DOHH2 (cell line): ENCODE measurements at regions not wholly inside any gene's neighbourhood (a gene's known extent, or its start where the extent isn't known, plus 50 kb on each side); places are given as distances from the start of the nearest gene placed in this dataset.

ENCODE experiments used
- H3F3A ChIP-seq: fragments of 200-600 bp; sonication (generic), shearing (Covaris generic); 2 replicates; pipeline ENCODE4 v1.6.0; 2016; ENCODE audit warnings: antibody characterized with exemption, mild to moderate bottlenecking; ENCODE audit not compliant: control insufficient read depth, insufficient read depth
- H3K27ac ChIP-seq: fragments of 200-600 bp; sonication (generic); 2 replicates; pipeline ENCODE4 v1.5.1; 2014; ENCODE audit warnings: low read depth, mild to moderate bottlenecking, low read length, moderate library complexity
- H3K27me3 ChIP-seq: fragments of 200-600 bp; sonication (generic); 2 replicates; pipeline ENCODE4 v1.6.1; 2014; ENCODE audit warnings: mild to moderate bottlenecking, low read length, mixed read lengths; ENCODE audit not compliant: control insufficient read depth
- H3K36me3 ChIP-seq: fragments of 200-600 bp; sonication (generic); 2 replicates; pipeline ENCODE4 v1.6.1; 2014; ENCODE audit warnings: mild to moderate bottlenecking, low read length, moderate library complexity, mixed read lengths; ENCODE audit not compliant: control insufficient read depth
- H3K4me1 ChIP-seq: fragments of 200-600 bp; sonication (generic); 2 replicates; pipeline ENCODE4 v1.6.1; 2014; ENCODE audit warnings: mild to moderate bottlenecking, low read length, mixed read lengths; ENCODE audit not compliant: control insufficient read depth
- H3K4me2 ChIP-seq: fragments of 200-600 bp; sonication (generic); 2 replicates; pipeline ENCODE4 v1.6.0; 2014; ENCODE audit warnings: mild to moderate bottlenecking, low read length, moderate library complexity
- H3K4me3 ChIP-seq: fragments of 200-600 bp; sonication (generic); 2 replicates; pipeline ENCODE4 v1.5.1; 2014; ENCODE audit warnings: mild to moderate bottlenecking, low read length, mixed read lengths
- H3K79me2 ChIP-seq: fragments of 200-600 bp; sonication (generic); 2 replicates; pipeline ENCODE4 v1.6.1; 2014; ENCODE audit warnings: mild to moderate bottlenecking, low read length, mixed read lengths; ENCODE audit not compliant: control insufficient read depth
- H3K9me2 ChIP-seq: fragments of 200-600 bp; sonication (generic); replicated peaks from 2 replicates; pipeline ENCODE4 v1.6.1; 2014; ENCODE audit warnings: mild to moderate bottlenecking, low read length, mixed read lengths; ENCODE audit not compliant: control insufficient read depth
- H3K9me3 ChIP-seq: fragments of 200-600 bp; sonication (generic); 2 replicates; pipeline ENCODE4 v1.6.1; 2014; ENCODE audit warnings: antibody characterized with exemption, low read length, mixed read lengths; ENCODE audit not compliant: control insufficient read depth, insufficient read depth
- H4K20me1 ChIP-seq: fragments of 200-600 bp; sonication (generic); 2 replicates; pipeline ENCODE4 v1.6.0; 2014; ENCODE audit warnings: low read depth, mild to moderate bottlenecking, antibody characterized with exemption, low read length, moderate library complexity; ENCODE audit not compliant: control insufficient read depth, insufficient read depth
- CTCF ChIP-seq: fragments of 200-600 bp; sonication (generic); IDR thresholded peaks from one replicate; pipeline ENCODE4 v1.5.1; 2014; ENCODE audit warnings: antibody characterized with exemption, mild to moderate bottlenecking, low read depth, low read length; ENCODE audit not compliant: poor library complexity, severe bottlenecking
- EZH2phosphoT487 ChIP-seq: fragments of 200-600 bp; sonication (generic); IDR thresholded peaks from 2 replicates; pipeline ENCODE4 v1.6.1; 2017; ENCODE audit warnings: borderline replicate concordance, mild to moderate bottlenecking, antibody characterized with exemption, low read length, moderate library complexity, mixed read lengths

- H3K36me3 ChIP-seq, result no peaks in the 10 kb centered on the region
- no peaks in the 10 kb centered on the region for H4K20me1 ChIP-seq
- no peaks in the 10 kb centered on the region for H3F3A ChIP-seq
- no peaks in the 10 kb centered on the region for H3K9me3 ChIP-seq
- no peak overlapping the region for H3K27ac ChIP-seq
- no peak overlapping the region for H3K4me3 ChIP-seq
- peaks cover 35% of the 10 kb centered on the region for H3K27me3 ChIP-seq
- TF ChIP-seq EZH2phosphoT487 (no peak), CTCF (no peak)
- no peaks in the 10 kb centered on the region for H3K9me2 ChIP-seq
- no peak overlapping the region for H3K4me2 ChIP-seq
- no peaks in the 10 kb centered on the region for H3K79me2 ChIP-seq
- no peaks in the 10 kb centered on the region for H3K4me1 ChIP-seq
Observed at GRCh38 chr7:35483568-35483967, 211.4 kb downstream of the HERPUD2 start.

DNA sequence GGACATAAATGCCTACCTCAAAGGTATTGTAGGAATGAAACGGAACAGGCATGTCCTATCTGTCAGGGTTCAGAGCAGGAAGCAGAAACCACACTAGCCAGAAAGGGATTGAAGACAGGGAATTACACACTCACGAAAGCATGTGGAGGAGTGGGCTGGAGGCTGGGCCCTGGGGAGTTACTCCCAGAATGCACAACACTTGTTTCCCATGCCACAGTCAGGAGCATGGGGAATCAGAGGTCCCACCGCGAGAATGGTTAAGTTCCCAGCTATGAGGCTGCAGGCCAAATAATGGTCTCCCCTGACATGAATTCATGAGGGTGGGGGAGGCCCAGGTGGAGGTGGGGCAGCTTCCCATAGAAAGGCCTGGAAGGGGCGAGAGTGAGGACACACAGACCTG is 212.7 kb downstream of the HERPUD2 start:
- H3K4me2 ChIP-seq, result no peak overlapping the region
- H3K27me3 ChIP-seq, result peaks cover 22% of the 10 kb centered on the region
- H3K9me2 ChIP-seq, result no peaks in the 10 kb centered on the region
- no peaks in the 10 kb centered on the region for H3K36me3 ChIP-seq
- H3K9me3 ChIP-seq, result no peaks in the 10 kb centered on the region
- no peaks in the 10 kb centered on the region for H3K79me2 ChIP-seq
- no peaks in the 10 kb centered on the region for H3K4me1 ChIP-seq
- H4K20me1 ChIP-seq, result no peaks in the 10 kb centered on the region
- no peak overlapping the region for H3K27ac ChIP-seq
- H3F3A ChIP-seq, result no peaks in the 10 kb centered on the region
- no peak for TF ChIP-seq EZH2phosphoT487
- no peak for TF ChIP-seq CTCF
- H3K4me3 ChIP-seq, result no peak overlapping the region

DNA sequence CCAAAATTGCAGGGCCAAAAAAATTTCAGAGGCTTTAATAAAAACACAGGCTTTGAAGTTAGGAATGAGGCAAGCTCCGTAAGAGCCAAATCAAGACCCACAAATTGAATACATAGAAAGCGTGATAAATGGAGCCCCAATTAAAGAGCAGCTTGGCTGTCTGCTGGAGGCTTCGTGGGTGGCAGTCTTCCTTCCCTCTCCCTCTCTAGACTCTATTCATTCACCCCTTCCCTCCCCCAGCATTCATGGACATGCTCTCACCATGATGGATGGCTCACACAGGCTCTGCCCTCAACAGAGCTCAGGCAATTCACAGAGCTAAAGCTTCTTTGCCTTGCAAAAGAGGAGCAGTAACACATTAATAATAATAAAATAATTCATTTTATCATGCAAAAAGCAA is 214.1 kb downstream of the HERPUD2 start:
- Histone ChIP-seq H3K27ac (no peak overlapping the region), H3K27me3 (peaks cover 18% of the 10 kb centered on the region), H3K4me2 (no peak overlapping the region), H3K9me2 (no peaks in the 10 kb centered on the region), H3F3A (no peaks in the 10 kb centered on the region), H3K4me3 (no peak overlapping the region), H4K20me1 (no peaks in the 10 kb centered on the region), H3K9me3 (no peaks in the 10 kb centered on the region), H3K36me3 (no peaks in the 10 kb centered on the region), H3K79me2 (no peaks in the 10 kb centered on the region), H3K4me1 (no peaks in the 10 kb centered on the region)
- TF ChIP-seq CTCF (no peak), EZH2phosphoT487 (no peak)

- Histone ChIP-seq H3K4me3 (no peak overlapping the region), H3F3A (no peaks in the 10 kb centered on the region), H3K9me2 (no peaks in the 10 kb centered on the region), H4K20me1 (no peaks in the 10 kb centered on the region), H3K4me2 (no peak overlapping the region), H3K27me3 (peaks cover 11% of the 10 kb centered on the region), H3K79me2 (no peaks in the 10 kb centered on the region), H3K4me1 (no peaks in the 10 kb centered on the region), H3K27ac (no peak overlapping the region), H3K36me3 (no peaks in the 10 kb centered on the region), H3K9me3 (no peaks in the 10 kb centered on the region)
- TF ChIP-seq CTCF (no peak), EZH2phosphoT487 (no peak)
Observed at GRCh38 chr7:35477609-35478008, 217.3 kb downstream of the HERPUD2 start.
